ENCODE measurements at regions not wholly inside any gene's neighbourhood (a gene's known extent, or its start where the extent isn't known, plus 50 kb on each side); places are given as distances from the start of the nearest gene placed in this dataset.

DNA sequence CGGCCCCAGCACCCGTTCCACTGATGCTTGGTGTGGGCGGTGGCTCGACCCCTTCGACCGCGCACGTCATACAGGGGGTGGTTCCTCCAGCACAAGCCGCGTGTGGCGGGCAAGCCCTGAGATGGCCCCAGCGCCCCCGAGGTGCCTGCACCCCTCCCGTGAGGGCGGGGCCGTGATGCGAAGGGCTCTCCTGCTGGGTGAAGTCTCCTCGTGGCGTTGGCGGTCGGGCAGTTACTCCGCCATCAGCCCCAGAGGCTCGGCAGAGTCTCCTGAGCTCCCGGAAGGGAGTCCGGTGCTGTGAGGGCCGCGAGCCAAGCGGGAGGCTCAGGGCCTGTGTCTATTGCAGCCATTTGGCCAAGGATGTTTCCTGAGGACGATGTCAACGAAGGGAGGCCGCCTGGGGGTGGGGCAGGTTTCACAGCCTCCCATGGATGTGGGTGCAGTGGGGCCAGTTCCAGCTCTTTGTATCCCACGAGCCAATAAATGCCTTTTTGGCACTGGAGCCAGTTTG is 78.1 kb upstream of the GALNT9 start:
- DNase-seq (ENCODE audit: low read depth) = no peak

DNA sequence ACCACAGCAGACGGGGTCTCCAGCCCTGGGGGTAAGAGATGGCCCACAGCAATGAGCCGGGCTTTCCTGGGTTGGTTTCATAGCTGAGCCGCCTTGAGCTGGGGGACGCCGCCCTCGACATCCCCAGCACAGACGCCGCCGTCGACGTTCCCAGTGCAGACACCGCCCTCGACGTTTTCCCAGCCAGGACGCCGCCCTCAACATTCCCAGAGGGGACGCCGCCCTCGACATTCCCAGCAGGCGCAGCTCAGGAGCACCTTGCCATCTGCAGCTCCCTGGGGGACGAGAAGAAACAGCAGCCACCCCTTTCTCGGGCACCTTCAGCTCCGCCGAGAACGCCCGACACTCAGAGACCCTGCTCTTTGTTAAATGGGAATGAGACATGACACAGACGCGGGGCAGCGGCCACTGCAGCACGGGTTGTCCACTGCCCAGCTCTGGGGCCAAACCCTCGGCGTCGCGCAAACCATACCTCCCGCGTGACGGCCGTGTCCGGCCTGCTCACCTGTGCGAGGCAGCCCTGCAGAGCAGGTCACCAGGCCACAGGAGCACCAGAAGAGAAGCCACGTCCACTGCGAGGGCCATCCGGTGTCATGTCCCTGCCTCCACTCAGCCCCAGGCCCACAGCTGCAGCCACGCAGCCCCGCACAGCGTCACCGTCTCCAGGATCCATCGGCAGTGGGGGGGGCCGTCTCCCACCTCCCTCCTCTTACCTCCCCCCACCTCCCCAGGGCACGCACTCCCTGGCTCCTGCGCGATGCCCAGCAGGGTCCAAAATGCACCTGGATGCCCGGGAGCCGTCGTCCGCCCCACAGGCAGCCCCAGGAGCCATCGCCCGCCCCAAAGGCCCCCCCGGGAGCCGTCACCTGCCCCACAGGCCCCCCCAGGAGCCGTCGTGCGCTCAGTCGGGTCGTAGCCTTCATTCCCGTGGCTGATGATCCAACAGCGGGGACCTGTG is 77.4 kb upstream of the GALNT9 start:
- no peak for DNase-seq (ENCODE audit: low read depth)

- no peak for DNase-seq (ENCODE audit: low read depth)
Measured at GRCh38 chr12:132405742-132406251, 76.4 kb upstream of the GALNT9 start.

GRCh38 chr12:132404951-132405741 is 75.8 kb upstream of the GALNT9 start:
- DNase-seq (ENCODE audit: low read depth) = no peak

GRCh38 chr12:132404435-132404855 is 75.1 kb upstream of the GALNT9 start:
- DNase-seq (ENCODE audit: low read depth) = no peak

DNA sequence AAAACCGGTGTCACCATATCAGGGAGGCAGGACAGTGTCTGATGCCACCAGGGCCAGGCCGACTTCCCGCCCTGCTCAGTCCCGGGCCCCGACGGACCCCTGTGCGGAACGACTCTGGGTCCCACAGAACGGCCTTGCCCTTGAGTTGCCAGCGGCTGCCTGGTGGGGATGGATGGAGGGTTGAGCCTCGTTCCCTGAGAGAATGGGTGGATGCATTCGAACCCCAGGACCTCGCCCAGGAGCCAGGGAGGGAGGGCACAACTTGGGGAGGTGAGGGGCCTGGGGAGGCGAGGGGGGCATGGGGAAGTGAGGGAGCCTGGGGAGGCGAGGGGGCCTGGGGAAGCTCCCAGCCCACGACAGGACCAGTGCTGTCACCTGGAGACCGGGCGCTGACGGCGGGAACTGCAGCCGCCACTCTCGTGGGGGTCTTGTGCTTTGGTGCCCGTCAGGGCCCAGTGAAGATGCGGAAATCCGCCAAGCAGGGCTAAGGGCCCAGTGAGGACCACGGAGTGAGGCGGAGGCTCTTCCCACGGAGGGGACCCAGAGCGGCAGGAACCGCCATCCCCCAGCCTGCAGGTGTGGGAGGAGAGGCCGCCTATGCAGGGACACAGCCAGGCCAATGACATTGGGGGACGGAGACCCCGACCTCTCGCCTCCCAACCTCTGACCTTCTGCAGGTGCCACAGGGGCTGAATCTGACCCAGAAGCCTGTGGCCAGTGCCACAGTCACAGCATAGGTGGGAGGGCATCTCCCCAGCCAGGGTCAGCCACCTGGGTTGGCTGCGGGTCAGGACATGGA is 74.4 kb upstream of the GALNT9 start:
- no peak for DNase-seq (ENCODE audit: low read depth)

DNA sequence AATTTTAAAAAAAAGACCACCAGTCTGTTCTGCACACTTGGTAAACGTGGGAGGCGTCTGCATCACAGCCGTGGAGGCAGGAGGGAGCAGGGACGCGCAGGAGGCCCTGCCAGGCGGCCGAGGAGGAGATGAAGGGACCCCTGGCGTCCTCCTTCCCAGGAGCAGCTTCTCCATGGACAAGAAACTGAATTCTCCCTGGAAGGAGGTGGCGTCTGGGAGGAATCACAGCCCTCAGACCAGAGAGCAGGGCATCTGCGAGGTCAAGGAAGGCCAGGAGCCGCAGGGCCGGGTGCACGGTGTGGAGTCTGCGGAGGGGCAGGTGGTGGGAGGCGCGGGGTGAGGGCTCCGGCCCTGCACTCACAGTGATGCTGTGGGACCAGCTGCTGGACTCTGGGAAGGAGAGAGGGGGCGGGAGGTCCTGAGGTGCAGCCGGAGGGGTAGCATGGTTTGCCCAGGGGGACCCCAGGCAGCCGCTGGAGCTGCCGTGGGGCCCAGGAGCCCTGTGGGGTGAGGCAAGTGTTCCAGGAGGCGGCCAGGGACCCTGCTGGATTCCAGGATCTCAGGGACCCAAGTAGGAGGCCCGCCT is 73.5 kb upstream of the GALNT9 start:
- no peak for DNase-seq (ENCODE audit: low read depth)

DNA sequence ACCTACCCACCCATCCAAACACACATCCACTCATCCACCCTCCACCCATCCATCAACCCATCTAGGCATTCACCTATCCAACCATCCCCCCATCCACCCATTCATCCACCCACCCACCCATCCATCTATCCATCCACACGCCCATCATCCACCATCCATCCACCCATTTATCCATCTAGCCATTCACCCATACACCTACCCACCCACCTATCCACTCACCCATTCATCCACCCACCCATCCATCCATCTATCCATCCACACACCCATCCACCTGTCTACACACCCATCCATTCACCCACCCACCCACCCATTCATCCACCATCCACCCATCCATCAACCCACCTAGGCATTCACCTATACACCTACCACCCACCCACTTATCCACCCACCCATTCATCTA is 72.6 kb upstream of the GALNT9 start:
- DNase-seq (ENCODE audit: low read depth) = no peak

DNA sequence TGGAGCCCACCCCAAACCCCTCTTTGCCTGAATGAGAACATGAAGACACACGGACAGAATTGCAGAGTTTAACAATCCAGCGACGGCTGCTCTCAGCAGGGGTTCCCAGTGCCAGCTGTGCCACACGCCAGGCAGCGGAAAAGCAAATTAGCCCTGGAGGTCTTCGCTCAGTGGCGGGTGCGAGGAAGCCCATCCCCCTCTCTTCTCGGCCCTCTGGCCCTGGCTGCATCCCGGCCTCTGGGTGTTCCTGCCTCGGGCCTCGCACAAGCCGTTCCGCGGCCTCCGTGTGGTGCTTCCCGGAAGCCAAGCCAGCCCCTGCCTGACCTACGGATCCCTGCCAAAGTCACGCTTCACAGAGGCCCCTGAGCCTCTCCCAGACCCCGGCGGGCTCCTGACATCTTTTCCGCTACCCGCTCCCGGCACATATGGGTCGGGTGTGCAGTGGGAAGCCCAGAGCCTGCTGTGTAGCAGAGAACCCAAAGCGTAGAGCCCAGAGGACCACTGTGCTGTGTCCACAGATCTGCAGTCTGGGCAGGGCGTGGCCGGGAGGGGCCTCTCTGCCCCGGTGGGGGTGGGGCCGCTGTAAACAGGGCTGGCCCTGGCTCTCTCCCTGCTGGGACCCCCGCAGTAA is 70.7 kb upstream of the GALNT9 start:
- no peak for DNase-seq (ENCODE audit: low read depth)

GRCh38 chr12:132399092-132400010 is 70.0 kb upstream of the GALNT9 start:
- no peak for DNase-seq (ENCODE audit: low read depth)

DNA sequence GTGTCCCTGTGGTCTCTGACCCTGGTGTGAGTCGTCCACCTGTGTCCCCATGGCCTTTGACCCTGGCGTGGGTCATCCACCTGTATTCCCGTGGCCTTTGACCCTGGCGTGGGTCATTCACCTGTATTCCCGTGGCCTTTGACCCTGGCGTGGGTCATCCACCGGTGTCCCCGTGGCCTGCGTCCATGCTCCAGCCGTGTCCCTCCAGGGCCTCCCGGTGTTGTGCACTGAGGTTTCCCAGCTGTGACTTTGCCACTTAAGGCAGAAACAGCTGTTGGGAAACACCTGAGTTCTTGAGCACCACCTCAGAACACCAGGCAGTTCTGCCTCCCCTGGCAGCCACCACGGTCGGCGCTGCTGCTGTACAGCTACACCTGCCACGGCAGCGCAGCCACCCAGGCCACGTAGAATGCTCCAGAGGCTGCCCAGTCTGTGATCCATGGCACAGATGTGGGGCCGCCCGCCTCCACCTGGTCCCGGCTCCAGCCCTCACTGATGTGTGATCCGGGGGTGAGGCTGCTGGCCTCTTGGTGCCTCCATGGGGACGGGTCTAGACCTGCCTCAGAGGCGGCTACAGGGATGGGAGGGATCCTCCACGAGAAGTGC is 69.1 kb upstream of the GALNT9 start:
- no peak for DNase-seq (ENCODE audit: low read depth)

DNA sequence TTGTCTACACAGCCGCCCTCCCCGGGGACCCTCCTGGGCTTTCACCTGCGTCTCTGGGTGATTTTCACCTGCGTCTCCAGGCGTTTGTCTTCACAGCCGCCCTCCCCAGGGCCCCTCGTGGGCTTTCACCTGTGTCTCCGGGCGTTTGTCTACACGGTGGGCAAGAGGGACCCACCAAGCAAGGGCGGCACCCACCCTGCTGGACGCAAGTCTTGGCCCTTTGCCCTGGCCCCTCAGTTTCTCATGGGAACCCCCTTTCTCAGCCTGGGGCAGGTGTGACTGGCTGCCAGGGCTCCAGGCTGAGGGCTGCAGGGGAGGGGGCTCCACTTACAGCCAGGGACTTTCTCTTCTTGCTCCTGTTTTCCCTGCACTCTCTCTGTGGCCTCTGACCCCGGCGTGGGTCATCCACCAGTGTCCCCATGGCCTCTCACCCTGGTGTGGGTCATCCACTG is 68.6 kb upstream of the GALNT9 start:
- DNase-seq (ENCODE audit: low read depth) = no peak

GRCh38 chr12:132397152-132397933 is 68.0 kb upstream of the GALNT9 start:
- no peak for DNase-seq (ENCODE audit: low read depth)

DNA sequence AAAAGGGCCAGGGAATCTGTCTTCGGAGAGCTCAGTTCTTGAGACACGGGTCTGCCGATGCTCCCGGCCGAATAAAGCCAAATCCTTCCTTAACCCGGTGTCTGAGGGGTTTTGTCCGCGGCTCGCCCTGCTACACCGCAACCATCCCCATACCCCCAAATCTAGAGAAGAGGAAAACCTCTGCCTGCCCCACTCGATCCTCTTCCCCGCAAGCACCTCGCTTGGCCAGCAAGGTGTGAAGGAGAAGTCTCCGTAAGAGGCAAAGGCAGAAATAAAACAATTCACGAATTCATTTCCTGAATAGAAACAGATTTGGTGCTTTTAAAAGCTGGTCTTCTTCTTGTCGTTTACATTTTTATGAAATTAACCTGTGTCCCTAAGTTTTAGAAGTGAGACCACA is 67.3 kb upstream of the GALNT9 start:
- no peak for DNase-seq (ENCODE audit: low read depth)

GRCh38 chr12:132395908-132396305 is 66.5 kb upstream of the GALNT9 start:
- no peak for DNase-seq (ENCODE audit: low read depth)

- no peak for DNase-seq (ENCODE audit: low read depth)
Measured at GRCh38 chr12:132395192-132395907, 66.0 kb upstream of the GALNT9 start.

GRCh38 chr12:132393991-132394949 is 64.9 kb upstream of the GALNT9 start:
- no peak for DNase-seq (ENCODE audit: low read depth)

Data from activated T-cell treated with anti-CD3 and anti-CD28 coated beads for 1 hour (primary cell).